Subcutaneous abdominal adipose tissue (tissue), 5 donors: ENCODE measurements at regions not wholly inside any gene's neighbourhood (a gene's known extent, or its start where the extent isn't known, plus 50 kb on each side); places are given as distances from the start of the nearest gene placed in this dataset.

Source experiments
- H3K27ac ChIP-seq: one replicate; pipeline ENCODE4 v1.7.0; 2013; ENCODE audit warnings: low read depth, mild to moderate bottlenecking, inconsistent platforms, low read length, moderate library complexity
- H3K27me3 ChIP-seq, 5 donors: one replicate each; pipeline ENCODE4 v1.7.0; 2013; ENCODE audit warnings: low read length in 5 of 5, inconsistent platforms in 1 of 5; ENCODE audit not compliant: control insufficient read depth in 5 of 5, insufficient read depth in 4 of 5
- H3K36me3 ChIP-seq, 5 donors: one replicate each; pipeline ENCODE4 v1.7.0; 2013; ENCODE audit warnings: low read length in 5 of 5; ENCODE audit not compliant: control insufficient read depth in 5 of 5, insufficient read depth in 5 of 5
- H3K4me1 ChIP-seq, 5 donors: one replicate each; pipeline ENCODE4 v1.7.0; 2013; ENCODE audit warnings: low read length in 5 of 5, mild to moderate bottlenecking in 3 of 5, moderate library complexity in 1 of 5; ENCODE audit not compliant: control insufficient read depth in 5 of 5, insufficient read depth in 5 of 5
- H3K4me3 ChIP-seq, 5 donors: one replicate each; pipeline ENCODE4 v1.7.0; 2013; ENCODE audit warnings: low read length in 5 of 5, low read depth in 1 of 5
- H3K9ac ChIP-seq, 5 donors: one replicate each; pipeline ENCODE4 v1.7.0; 2013; ENCODE audit warnings: low read length in 5 of 5, mild to moderate bottlenecking in 4 of 5, moderate library complexity in 3 of 5
- H3K9me3 ChIP-seq, 5 donors: one replicate each; pipeline ENCODE4 v1.7.0; 2013; ENCODE audit warnings: low read length in 5 of 5; ENCODE audit not compliant: control insufficient read depth in 5 of 5
- donor health status: healthy.
- donor health status: healthy.
- donor health status: healthy.
- donor health status: healthy.
- donor health status: healthy.

DNA sequence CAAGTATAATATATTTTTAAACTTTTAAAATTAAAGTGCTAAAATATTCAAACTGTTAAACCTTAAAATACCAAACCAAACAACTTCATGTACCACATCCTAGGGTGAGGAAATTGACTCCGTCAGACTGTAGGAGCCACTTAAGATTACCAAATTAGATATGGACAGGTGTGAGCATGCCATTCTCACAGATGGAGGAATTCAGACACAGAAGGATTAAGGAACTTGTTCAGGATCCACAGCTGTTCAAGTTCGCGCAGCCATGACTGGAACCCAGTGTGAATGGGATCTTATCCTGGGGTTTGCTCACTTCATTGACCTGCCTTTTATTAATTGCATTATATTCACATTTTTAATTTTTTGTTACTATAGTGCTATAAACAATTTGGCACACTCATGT is 224.9 kb upstream of the PCDH7 start:
- Histone ChIP-seq H3K9ac (no peak overlapping the region), H3K9me3 (peaks cover 0 to 4% (median 0%) of the 10 kb centered on the region in 5 donors), H3K4me3 (no peak overlapping the region), H3K27me3 (no peaks in the 10 kb centered on the region), H3K4me1 (no peaks in the 10 kb centered on the region), H3K36me3 (no peaks in the 10 kb centered on the region), H3K27ac (no peak overlapping the region)

GRCh38 chr4:30495651-30496310 is 224.4 kb upstream of the PCDH7 start:
- H3K27me3 ChIP-seq: no peaks in the 10 kb centered on the region
- no peak overlapping the region for H3K27ac ChIP-seq
- no peak overlapping the region for H3K4me3 ChIP-seq
- H3K4me1 ChIP-seq: no peaks in the 10 kb centered on the region
- H3K36me3 ChIP-seq: no peaks in the 10 kb centered on the region
- H3K9me3 ChIP-seq: peaks cover 0 to 4% (median 0%) of the 10 kb centered on the region in 5 donors
- H3K9ac ChIP-seq: no peak overlapping the region

DNA sequence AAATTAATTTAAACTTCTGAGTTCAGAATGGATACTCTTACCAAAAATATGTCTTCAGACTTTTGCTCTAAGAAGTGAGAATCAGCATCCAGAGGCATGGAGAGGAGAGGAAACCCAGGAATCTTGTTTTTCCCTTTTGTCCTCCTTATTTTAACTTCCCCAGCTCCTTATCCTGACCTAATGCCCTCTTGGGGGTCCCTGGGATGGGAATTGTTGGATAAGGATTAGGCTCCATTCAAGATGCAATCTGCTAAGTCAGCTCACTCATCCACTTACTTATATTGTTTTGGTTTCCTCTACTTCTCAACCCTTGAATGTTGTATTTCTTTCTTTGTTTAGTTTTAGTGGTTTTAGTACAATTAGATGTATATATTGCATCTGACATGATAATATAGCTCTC is 208.4 kb upstream of the PCDH7 start:
- no peak overlapping the region for H3K4me3 ChIP-seq
- no peaks in the 10 kb centered on the region for H3K4me1 ChIP-seq
- no peak overlapping the region for H3K27ac ChIP-seq
- no peak overlapping the region for H3K9ac ChIP-seq
- peaks cover 0 to 4% (median 0%) of the 10 kb centered on the region in 5 donors for H3K9me3 ChIP-seq
- no peaks in the 10 kb centered on the region for H3K27me3 ChIP-seq
- no peaks in the 10 kb centered on the region for H3K36me3 ChIP-seq

DNA sequence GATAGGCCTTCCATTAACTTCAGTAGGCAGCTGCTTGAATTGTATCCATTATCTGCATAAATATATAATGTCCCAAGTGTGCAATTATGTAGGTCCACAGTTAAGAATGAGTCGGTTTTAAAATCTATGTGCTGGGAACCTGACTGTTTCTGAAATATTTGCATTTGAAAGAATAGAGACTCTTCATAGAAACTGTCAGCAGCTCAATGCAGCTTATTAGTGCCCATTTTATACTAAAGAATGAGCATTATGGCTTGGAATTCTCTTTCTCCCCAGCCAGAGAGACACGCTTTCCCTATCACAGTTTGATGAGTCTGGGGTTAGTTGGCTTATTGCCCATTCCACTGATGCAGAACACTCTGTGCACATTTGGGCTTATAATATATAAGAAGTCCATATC is 202.0 kb upstream of the PCDH7 start:
- Histone ChIP-seq H3K27ac (no peak overlapping the region), H3K9me3 (peaks cover 0 to 4% (median 0%) of the 10 kb centered on the region in 5 donors), H3K9ac (no peak overlapping the region), H3K27me3 (no peaks in the 10 kb centered on the region), H3K36me3 (no peaks in the 10 kb centered on the region), H3K4me1 (no peaks in the 10 kb centered on the region), H3K4me3 (no peak overlapping the region)

DNA sequence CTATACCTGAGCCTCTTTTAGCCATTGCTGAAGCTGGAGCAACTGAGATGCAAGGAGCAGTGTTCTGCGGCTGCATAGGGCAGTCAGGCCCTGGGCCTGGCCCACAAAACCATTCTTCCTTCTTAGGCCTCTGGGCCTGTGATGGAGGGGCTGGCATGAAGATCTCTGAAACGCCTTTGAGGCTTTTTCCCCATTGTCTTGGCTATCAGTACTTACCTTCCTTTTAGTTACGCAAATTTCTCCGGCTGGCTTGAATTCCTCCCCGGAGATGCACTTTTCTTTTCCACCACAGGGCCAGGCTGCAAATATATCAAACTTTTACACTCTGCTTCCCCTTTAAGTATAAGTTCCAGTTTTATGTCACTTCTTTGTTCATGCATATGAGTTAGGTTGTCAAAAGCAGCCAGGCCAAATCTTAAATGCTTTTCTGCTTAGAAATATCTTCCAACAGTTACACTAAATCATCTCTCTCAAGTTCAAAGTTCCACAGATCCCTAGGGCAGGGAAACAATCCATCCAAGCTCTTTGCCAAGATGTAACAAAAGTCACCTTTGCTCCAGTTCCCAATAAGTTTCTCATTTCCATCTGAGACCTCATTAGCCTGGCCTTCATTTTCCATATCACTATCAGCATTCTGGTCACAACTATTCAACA is 194.4 kb upstream of the PCDH7 start:
- Histone ChIP-seq H3K9me3 (no peaks in the 10 kb centered on the region), H3K4me1 (peaks cover 0 to 11% (median 6%) of the 10 kb centered on the region in 5 donors), H3K27ac (no peak overlapping the region), H3K36me3 (no peaks in the 10 kb centered on the region), H3K27me3 (no peaks in the 10 kb centered on the region), H3K4me3 (no peak overlapping the region), H3K9ac (no peak overlapping the region)

- no peak overlapping the region for H3K9ac ChIP-seq
- no peaks in the 10 kb centered on the region for H3K27me3 ChIP-seq
- H3K9me3 ChIP-seq: peaks cover 0 to 6% (median 0%) of the 10 kb centered on the region in 5 donors
- H3K4me3 ChIP-seq: no peak overlapping the region
- no peak overlapping the region for H3K27ac ChIP-seq
- H3K36me3 ChIP-seq: no peaks in the 10 kb centered on the region
- H3K4me1 ChIP-seq: no peaks in the 10 kb centered on the region
Observed at GRCh38 chr4:30535255-30535654, 184.9 kb upstream of the PCDH7 start.

DNA sequence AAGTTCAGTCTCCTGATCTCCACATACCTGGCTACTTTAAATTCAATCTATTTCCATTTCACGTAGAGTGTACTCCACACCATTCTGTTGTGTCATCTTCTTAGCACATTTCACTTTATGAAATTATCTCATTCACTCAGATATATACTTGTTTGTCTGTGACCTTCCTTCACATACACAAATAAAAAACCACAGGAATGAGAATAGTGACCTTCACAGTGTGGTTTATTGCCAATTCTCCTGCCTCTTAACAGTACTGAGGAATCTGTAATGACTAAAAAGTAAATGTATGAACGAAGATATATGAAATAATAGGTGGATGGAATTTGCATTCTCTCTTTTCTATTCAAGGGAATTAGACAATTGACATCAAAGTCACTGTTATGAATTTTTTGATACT is 183.9 kb upstream of the PCDH7 start:
- H3K9me3 ChIP-seq: peaks cover 0 to 6% (median 0%) of the 10 kb centered on the region in 5 donors
- H3K36me3 ChIP-seq: no peaks in the 10 kb centered on the region
- no peak overlapping the region for H3K4me3 ChIP-seq
- H3K4me1 ChIP-seq: no peaks in the 10 kb centered on the region
- no peaks in the 10 kb centered on the region for H3K27me3 ChIP-seq
- no peak overlapping the region for H3K27ac ChIP-seq
- H3K9ac ChIP-seq: no peak overlapping the region

DNA sequence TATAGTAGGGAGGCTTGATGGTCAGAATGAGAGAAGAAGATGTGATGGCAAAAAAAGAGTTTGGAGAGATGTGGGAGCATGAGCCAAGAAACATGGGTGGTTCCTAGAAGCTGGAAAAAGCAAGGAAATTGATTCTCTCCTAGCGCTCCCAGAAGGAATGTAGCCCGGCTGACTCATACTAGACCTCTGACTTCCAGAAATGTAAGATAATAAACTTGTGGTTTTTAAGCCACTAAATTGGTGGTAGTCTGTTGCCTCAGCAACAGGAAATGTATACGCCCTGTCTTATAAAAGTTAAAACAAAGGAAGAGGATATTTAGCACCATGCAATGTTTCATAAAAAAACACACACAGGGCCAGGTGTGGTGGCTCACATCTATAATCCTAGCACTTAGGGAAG is 182.7 kb upstream of the PCDH7 start:
- Histone ChIP-seq H3K4me3 (no peak overlapping the region), H3K36me3 (no peaks in the 10 kb centered on the region), H3K4me1 (no peaks in the 10 kb centered on the region), H3K9me3 (peaks cover 0 to 6% (median 0%) of the 10 kb centered on the region in 5 donors), H3K9ac (no peak overlapping the region), H3K27me3 (no peaks in the 10 kb centered on the region), H3K27ac (no peak overlapping the region)

DNA sequence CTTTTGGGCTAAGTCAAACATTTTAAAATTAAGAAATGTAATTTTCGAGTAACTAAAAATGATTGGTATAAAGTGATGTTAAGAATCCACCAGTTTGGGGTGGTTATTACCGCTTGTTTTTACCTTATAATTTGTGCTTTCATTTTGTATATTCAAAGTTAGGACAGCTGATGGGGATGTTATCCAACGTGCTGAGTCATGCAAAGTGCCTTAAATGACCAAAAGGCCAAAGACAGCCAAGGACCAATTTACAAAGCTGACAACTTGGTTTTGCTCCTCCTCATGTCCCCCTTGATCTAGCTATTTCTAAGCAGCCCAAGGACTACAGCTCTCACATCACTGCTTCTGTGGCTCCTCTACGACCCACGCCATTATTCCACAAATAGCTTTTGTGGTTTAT is 181.4 kb upstream of the PCDH7 start:
- no peaks in the 10 kb centered on the region for H3K27me3 ChIP-seq
- no peak overlapping the region for H3K4me3 ChIP-seq
- no peaks in the 10 kb centered on the region for H3K4me1 ChIP-seq

GRCh38 chr4:30543057-30543456 is 177.1 kb upstream of the PCDH7 start:
- Histone ChIP-seq H3K4me3 (no peak overlapping the region), H3K36me3 (no peaks in the 10 kb centered on the region), H3K9ac (no peak overlapping the region), H3K9me3 (peaks cover 0 to 4% (median 0%) of the 10 kb centered on the region in 5 donors), H3K4me1 (no peaks in the 10 kb centered on the region), H3K27me3 (no peaks in the 10 kb centered on the region), H3K27ac (no peak overlapping the region)

More for the DNA sequence above, 181.4 kb upstream of the PCDH7 start:
- no peak overlapping the region for H3K27ac ChIP-seq
- H3K36me3 ChIP-seq: no peaks in the 10 kb centered on the region
- H3K9ac ChIP-seq: no peak overlapping the region
- H3K9me3 ChIP-seq: peaks cover 0 to 6% (median 0%) of the 10 kb centered on the region in 5 donors
